ENCODE measurements at regions not wholly inside any gene's neighbourhood (a gene's known extent, or its start where the extent isn't known, plus 50 kb on each side); places are given as distances from the start of the nearest gene placed in this dataset.

- intact Hi-C loops (cut with DNase I; ENCODE audit: low total_unique reads): no loop called here
- no peaks in the 10 kb centered on the region for H3K36me3 ChIP-seq (ENCODE audit: low read depth, missing control alignments)
- H3K27me3 ChIP-seq: no peaks in the 10 kb centered on the region
- no peak for TF ChIP-seq POLR2A (IDR thresholded peaks at IDR 0.05)
- no peak for TF ChIP-seq CTCF (IDR thresholded peaks at IDR 0.05)
- H3K4me1 ChIP-seq: no peaks in the 10 kb centered on the region
- peak overlapping the region in 1 of 2 donors; percentile 8 for H3K4me3 ChIP-seq
- DNase-seq: no peak
- H3K27ac ChIP-seq: no peak overlapping the region
- 22 to 57% methylated on average over 1 of the region's 1 CpG for WGBS, 2 donors
- no peaks in the 10 kb centered on the region for H3K9me3 ChIP-seq
Measured at GRCh38 chr12:23290627-23291330, 658.7 kb downstream of the SOX5 start.

GRCh38 chr12:23303220-23303619, 646.2 kb downstream of the SOX5 start:
- no peak for TF ChIP-seq CTCF (IDR thresholded peaks at IDR 0.05)
- TF ChIP-seq POLR2A (IDR thresholded peaks at IDR 0.05): no peak
- DNase-seq: no peak
- H3K9me3 ChIP-seq: no peaks in the 10 kb centered on the region
- no peaks in the 10 kb centered on the region for H3K4me1 ChIP-seq
- no peak overlapping the region for H3K4me3 ChIP-seq
- H3K27ac ChIP-seq: no peak overlapping the region
- no peaks in the 10 kb centered on the region for H3K36me3 ChIP-seq (ENCODE audit: low read depth, missing control alignments)
- WGBS, 2 donors: 84 to 95% methylated on average over 3 of the region's 3 CpGs
- no peaks in the 10 kb centered on the region for H3K27me3 ChIP-seq
- intact Hi-C loops (cut with DNase I; ENCODE audit: low total_unique reads): no loop called here

GRCh38 chr12:23303821-23304220, 645.6 kb downstream of the SOX5 start:
- no peaks in the 10 kb centered on the region for H3K27me3 ChIP-seq
- WGBS, 2 donors: 91 to 96% methylated on average over 1 of the region's 1 CpG
- H3K4me1 ChIP-seq: no peaks in the 10 kb centered on the region
- H3K36me3 ChIP-seq (ENCODE audit: low read depth, missing control alignments): no peaks in the 10 kb centered on the region
- TF ChIP-seq POLR2A (IDR thresholded peaks at IDR 0.05) (no peak), CTCF (IDR thresholded peaks at IDR 0.05) (no peak)
- no peak for DNase-seq
- intact Hi-C loops (cut with DNase I; ENCODE audit: low total_unique reads): no loop called here
- no peak overlapping the region for H3K4me3 ChIP-seq
- no peaks in the 10 kb centered on the region for H3K9me3 ChIP-seq
- no peak overlapping the region for H3K27ac ChIP-seq

GRCh38 chr12:23333938-23334337, 615.5 kb downstream of the SOX5 start:
- intact Hi-C loops (cut with DNase I; ENCODE audit: low total_unique reads): no loop called here
- H3K9me3 ChIP-seq: no peaks in the 10 kb centered on the region
- H3K27ac ChIP-seq: no peak overlapping the region
- TF ChIP-seq POLR2A (IDR thresholded peaks at IDR 0.05): no peak
- no peak for TF ChIP-seq CTCF (IDR thresholded peaks at IDR 0.05)
- no peaks in the 10 kb centered on the region for H3K27me3 ChIP-seq
- 93 to 98% methylated on average over 2 of the region's 2 CpGs for WGBS, 2 donors
- no peaks in the 10 kb centered on the region for H3K36me3 ChIP-seq (ENCODE audit: low read depth, missing control alignments)
- H3K4me3 ChIP-seq: no peak overlapping the region
- DNase-seq: no peak
- no peaks in the 10 kb centered on the region for H3K4me1 ChIP-seq

- intact Hi-C loops (cut with DNase I; ENCODE audit: low total_unique reads): no loop called here
- H3K4me1 ChIP-seq: no peaks in the 10 kb centered on the region
- WGBS, 2 donors: 92 to 99% methylated on average over 3 of the region's 3 CpGs
- TF ChIP-seq CTCF (IDR thresholded peaks at IDR 0.05): no peak
- TF ChIP-seq POLR2A (IDR thresholded peaks at IDR 0.05): no peak
- no peak overlapping the region for H3K4me3 ChIP-seq
- no peaks in the 10 kb centered on the region for H3K27me3 ChIP-seq
- H3K36me3 ChIP-seq (ENCODE audit: low read depth, missing control alignments): no peaks in the 10 kb centered on the region
- no peaks in the 10 kb centered on the region for H3K9me3 ChIP-seq
- H3K27ac ChIP-seq: no peak overlapping the region
- no peak for DNase-seq
Measured at GRCh38 chr12:23335593-23335992, 613.9 kb downstream of the SOX5 start.

All from testis (tissue), 2 donors.